A204.1 (cell line): ENCODE measurements at regions not wholly inside any gene's neighbourhood (a gene's known extent, or its start where the extent isn't known, plus 50 kb on each side); places are given as distances from the start of the nearest gene placed in this dataset.
"Not testable (repeated sequence)": the region's sequence is repeated elsewhere in the genome, so short reads cannot be mapped to it uniquely, and the experiment has no call there.

Experiments
- FAIRE-seq: peaks from 2 replicates; lab custom pipeline; 2012; peaks lifted over from hg19 to GRCh38; lab: Jason Lieb, UNC

- no peak for FAIRE-seq
These were observed 193.6 kb upstream of the SATB1 start for GRCh38 chr3:18618723-18619122.

- no peak for FAIRE-seq
These were observed 186.9 kb upstream of the SATB1 start for GRCh38 chr3:18611991-18612390.

- FAIRE-seq = no peak
These were observed 184.0 kb upstream of the SATB1 start for GRCh38 chr3:18609187-18609586.

- no peak for FAIRE-seq
These were observed 172.8 kb upstream of the SATB1 start for GRCh38 chr3:18597919-18598318.

- FAIRE-seq = no peak
These were observed 168.1 kb upstream of the SATB1 start for GRCh38 chr3:18593231-18593630.

GRCh38 chr3:18591120-18591519 lies 166.0 kb upstream of the SATB1 start:
- FAIRE-seq = no peak

GRCh38 chr3:18586076-18586475 lies 160.9 kb upstream of the SATB1 start:
- no peak for FAIRE-seq

GRCh38 chr3:18585004-18585968 lies 160.1 kb upstream of the SATB1 start:
- FAIRE-seq = no peak

GRCh38 chr3:18580268-18580667 lies 155.1 kb upstream of the SATB1 start:
- no peak for FAIRE-seq

- FAIRE-seq = no peak
These were observed 154.5 kb upstream of the SATB1 start for GRCh38 chr3:18579661-18580060.

- FAIRE-seq = no peak
These were observed 150.4 kb upstream of the SATB1 start for GRCh38 chr3:18575573-18575972.

- FAIRE-seq = no peak
These were observed 147.7 kb upstream of the SATB1 start for GRCh38 chr3:18572809-18573208.

GRCh38 chr3:18567293-18567692 lies 142.2 kb upstream of the SATB1 start:
- FAIRE-seq = no peak

- FAIRE-seq = no peak
These were observed 137.4 kb upstream of the SATB1 start for GRCh38 chr3:18562364-18563154.

- no peak for FAIRE-seq
These were observed 134.2 kb upstream of the SATB1 start for GRCh38 chr3:18559331-18559842.

- FAIRE-seq = no peak
These were observed 133.4 kb upstream of the SATB1 start for GRCh38 chr3:18558507-18558906.

- no peak for FAIRE-seq
These were observed 132.1 kb upstream of the SATB1 start for GRCh38 chr3:18557216-18557615.

GRCh38 chr3:18556503-18557135 lies 131.5 kb upstream of the SATB1 start:
- FAIRE-seq = no peak

- no peak for FAIRE-seq
These were observed 130.9 kb upstream of the SATB1 start for GRCh38 chr3:18556001-18556408.

- FAIRE-seq = not testable (repeated sequence)
These were observed 127.5 kb upstream of the SATB1 start for GRCh38 chr3:18552579-18553105.

GRCh38 chr3:18546632-18547031 lies 121.5 kb upstream of the SATB1 start:
- FAIRE-seq = no peak

GRCh38 chr3:18544146-18544545 lies 119.0 kb upstream of the SATB1 start:
- no peak for FAIRE-seq
